ENCODE measurements at regions not wholly inside any gene's neighbourhood (a gene's known extent, or its start where the extent isn't known, plus 50 kb on each side); places are given as distances from the start of the nearest gene placed in this dataset.

GRCh38 chr20:6411651-6412050 lies 288.8 kb upstream of the FERMT1 start:
- Histone ChIP-seq H3K9me2 (ENCODE audit: insufficient read depth) (no peaks in the 10 kb centered on the region), H3K27ac (ENCODE audit: low read depth, low read length) (no peak overlapping the region), H3K9me3 (ENCODE audit: control insufficient read depth in 1 of 2, insufficient read depth in 1 of 2, low read depth in 1 of 2, low read length in 2 of 2) (no peaks in the 10 kb centered on the region), H3K4me3 (replicated peaks in 1 of 2; ENCODE audit: low read depth in 1 of 2, low read length in 2 of 2) (no peak overlapping the region), H3K9ac (ENCODE audit: low read length) (no peak overlapping the region), H3K27me3 (ENCODE audit: insufficient read depth, low read length) (no peaks in the 10 kb centered on the region), H2AFZ (ENCODE audit: low read depth, low read length, poor library complexity, severe bottlenecking) (no peak overlapping the region), H3K79me2 (ENCODE audit: insufficient read depth, low read length) (no peaks in the 10 kb centered on the region), H4K20me1 (ENCODE audit: insufficient read depth) (no peaks in the 10 kb centered on the region), H3K36me3 (ENCODE audit: control insufficient read depth in 1 of 2, insufficient read depth in 2 of 2, low read length in 2 of 2) (no peaks in the 10 kb centered on the region), H3K4me1 (ENCODE audit: control insufficient read depth in 1 of 2, insufficient read depth in 2 of 2, low read length in 2 of 2) (no peaks in the 10 kb centered on the region), H3K4me2 (ENCODE audit: low read length) (no peak overlapping the region)
- intact Hi-C loops (cut with micrococcal nuclease) = no loop called here
- no peak for TF ChIP-seq TCF7L2 (IDR thresholded peaks at IDR 0.05; ENCODE audit: borderline replicate concordance, extremely low read depth, insufficient read depth, insufficient read length)
- TF ChIP-seq ATF3 (IDR thresholded peaks at IDR 0.05) = no peak
- TF ChIP-seq POLR2AphosphoS5 (IDR thresholded peaks at IDR 0.05; ENCODE audit: low read depth, low read length) = no peak
- no peak for TF ChIP-seq MAX (IDR thresholded peaks at IDR 0.05)
- TF ChIP-seq REST (IDR thresholded peaks at IDR 0.05; ENCODE audit: low read depth) = no peak
- no peak for TF ChIP-seq ZBTB33 (IDR thresholded peaks at IDR 0.05; ENCODE audit: extremely low read depth, insufficient replicate concordance, low read length)
- POLR2A ChIA-PET = no interaction called here
- DNase-seq (ENCODE audit: low read depth, low spot score) (no peak), ATAC-seq (no peak)
- RAD21 ChIA-PET (ENCODE audit: low non-redundant PET in 1 of 2, low total read pairs in 2 of 2, uncharacterized antibody in 2 of 2, unreplicated experiment in 2 of 2) = no interaction called here
- CTCF ChIA-PET = no interaction called here
- BruUV-seq (replicated peaks) = no TSS peak

Measured in HCT116 (cell line).